SK-N-MC (cell line): ENCODE measurements at regions not wholly inside any gene's neighbourhood (a gene's known extent, or its start where the extent isn't known, plus 50 kb on each side); places are given as distances from the start of the nearest gene placed in this dataset.

ENCODE experiments used
- EZH2 ChIP-seq: fragments of 200-600 bp; sonication (generic); IDR thresholded peaks from one replicate; pipeline ENCODE4 v1.6.1; 2017; ENCODE audit warnings: antibody characterized with exemption
- POLR2AphosphoS5 ChIP-seq: IDR thresholded peaks from 2 replicates; pipeline ENCODE4 v1.6.1; 2012; ENCODE audit warnings: mild to moderate bottlenecking, low read depth, low read length, borderline replicate concordance

- TF ChIP-seq POLR2AphosphoS5 (no peak), EZH2 (no peak)
These were observed 75.6 kb upstream of the BOD1L1 start for GRCh38 chr4:13703096-13703495.
